GM19238 (cell line): ENCODE measurements at regions not wholly inside any gene's neighbourhood (a gene's known extent, or its start where the extent isn't known, plus 50 kb on each side); places are given as distances from the start of the nearest gene placed in this dataset.
"Not testable (repeated sequence)": the region's sequence is repeated elsewhere in the genome, so short reads cannot be mapped to it uniquely, and the experiment has no call there.

Source experiments
- DNase-seq: peaks from one replicate; pipeline ENCODE4 v3.0.0; 2011; ENCODE audit warnings: low spot score; ENCODE audit not compliant: insufficient read length

DNA sequence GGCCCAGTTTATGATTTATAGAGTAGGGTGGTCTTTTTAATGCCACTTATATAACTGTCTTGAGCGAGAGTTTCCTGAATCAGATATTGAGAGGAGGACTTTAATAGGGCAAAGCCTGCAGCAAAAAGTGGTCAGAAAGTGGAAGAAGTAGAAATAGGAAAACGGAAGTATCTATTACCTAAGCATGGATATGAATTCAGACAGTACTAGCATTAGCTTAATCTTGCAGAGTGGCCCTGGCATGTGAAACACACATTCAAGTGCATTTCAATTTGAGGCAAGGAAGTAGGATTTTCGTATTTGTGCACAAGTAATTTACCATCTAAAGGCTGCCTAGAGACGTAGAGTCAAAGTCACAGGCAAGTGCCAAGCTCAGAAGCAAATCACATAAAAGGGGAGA lies 622.3 kb downstream of the DIPK2A start:
- DNase-seq: no peak

DNA sequence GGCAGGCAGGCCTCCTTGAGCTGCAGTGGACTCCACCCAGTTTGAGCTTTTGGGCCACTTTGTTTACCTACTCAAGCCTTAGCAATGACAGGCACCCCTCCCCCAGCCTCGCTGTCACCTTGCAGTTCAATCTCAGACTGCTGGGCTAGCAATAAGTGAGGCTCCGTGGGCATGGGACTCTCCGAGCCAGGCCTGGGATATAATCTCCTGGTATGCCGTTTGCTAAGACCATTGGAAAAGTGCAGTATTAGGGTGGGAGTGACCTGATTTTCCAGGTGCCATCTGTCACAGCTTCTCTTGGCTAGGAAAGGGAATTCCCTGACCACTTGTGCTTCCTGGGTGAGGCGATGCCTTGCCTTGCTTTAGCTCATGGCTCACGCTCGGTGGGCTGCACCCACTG lies 648.6 kb downstream of the DIPK2A start:
- DNase-seq: not testable (repeated sequence)

DNA sequence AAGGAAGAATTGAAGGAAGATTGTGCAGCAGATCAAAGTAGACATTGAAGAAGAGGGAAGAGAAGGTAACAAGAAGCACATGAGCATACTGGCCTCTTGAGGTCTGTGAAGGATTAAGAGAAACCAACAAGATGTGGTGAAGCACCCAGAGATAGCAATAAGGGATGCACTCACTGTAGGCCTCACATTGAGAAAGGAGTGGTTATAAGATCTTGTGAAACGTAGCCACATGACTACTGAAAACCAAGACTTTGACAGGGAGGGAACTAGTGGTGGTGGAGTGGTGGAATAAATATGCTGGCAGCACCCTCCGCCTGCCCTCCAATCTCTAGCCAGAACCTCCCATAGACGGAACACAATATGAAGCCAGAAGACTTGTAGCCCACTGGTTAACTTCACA lies 651.2 kb downstream of the DIPK2A start:
- DNase-seq: no peak

DNA sequence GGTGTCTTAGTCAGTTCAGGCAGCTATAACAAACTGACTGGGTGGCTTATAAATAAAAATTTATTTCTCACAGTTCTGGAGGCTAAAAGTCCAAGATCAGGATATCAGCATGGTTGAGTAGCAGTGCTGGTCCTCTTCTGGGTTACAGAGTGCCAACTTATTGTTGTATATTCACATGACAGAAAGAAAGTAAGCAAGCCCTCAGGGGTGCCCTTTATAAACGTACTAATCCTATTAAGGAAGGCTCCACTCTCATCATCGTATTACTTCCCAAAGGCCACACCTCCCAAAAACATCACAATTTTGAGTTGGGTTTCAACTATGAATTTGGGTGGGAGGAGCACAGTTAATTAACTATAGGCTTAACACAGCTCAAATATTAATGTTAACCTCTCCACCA lies 653.0 kb downstream of the DIPK2A start:
- DNase-seq: no peak

DNA sequence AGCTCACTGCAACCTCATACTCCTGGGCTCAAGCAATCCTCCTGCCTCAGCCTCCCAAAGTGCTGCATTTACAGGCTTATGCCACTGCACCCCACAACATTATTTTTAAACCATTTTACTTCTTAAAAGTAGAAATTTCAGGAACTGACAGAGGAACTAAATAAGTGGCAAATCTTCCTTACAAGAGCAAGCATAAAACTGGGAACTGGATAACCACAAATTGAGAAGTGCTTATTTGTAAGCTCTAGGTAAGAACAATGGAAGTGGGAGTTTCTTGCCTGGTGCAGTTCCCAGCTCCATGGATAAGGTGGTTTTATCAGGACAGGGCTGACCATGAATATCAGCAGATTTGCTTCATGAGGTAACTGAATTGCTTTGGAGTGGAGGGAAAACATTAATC lies 655.2 kb downstream of the DIPK2A start:
- no peak for DNase-seq

DNA sequence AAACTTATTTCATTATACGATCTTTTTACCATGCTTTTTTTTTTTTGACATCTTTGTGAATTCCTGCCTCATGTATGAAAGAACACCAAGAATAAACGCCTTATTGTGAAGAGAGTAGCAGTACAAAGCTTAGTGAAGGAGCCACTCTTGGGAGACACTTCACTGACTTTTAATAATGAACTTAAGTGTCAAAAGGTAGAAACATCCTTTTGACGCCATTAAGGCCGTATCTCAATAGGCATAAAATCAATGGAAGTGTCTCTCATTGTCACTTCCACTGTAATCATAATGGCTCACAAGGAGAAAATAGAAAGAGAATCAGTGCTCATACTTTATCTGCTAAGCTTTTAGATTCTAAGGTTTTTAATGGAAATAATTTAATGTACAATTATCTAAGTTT lies 657.8 kb downstream of the DIPK2A start:
- no peak for DNase-seq

DNA sequence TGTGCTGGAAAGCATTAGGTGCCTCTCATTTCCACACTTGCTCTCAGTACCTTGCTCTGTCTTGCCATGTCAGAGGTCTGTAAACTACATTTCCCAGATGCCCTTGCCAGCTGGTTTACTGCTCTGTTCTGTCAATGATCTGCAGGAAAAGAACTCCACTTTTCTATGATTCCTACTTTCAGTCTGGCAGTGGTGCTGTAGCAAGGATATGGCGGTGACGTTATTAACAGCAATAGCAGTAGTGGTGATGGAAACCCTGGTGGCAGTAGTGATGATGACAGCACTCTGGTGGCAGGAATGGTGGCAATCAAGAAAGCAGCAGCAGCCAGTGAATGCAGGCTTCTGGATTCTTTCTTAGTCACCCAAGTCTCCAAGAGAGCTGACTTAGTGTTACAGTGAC lies 665.2 kb downstream of the DIPK2A start:
- DNase-seq: no peak

DNA sequence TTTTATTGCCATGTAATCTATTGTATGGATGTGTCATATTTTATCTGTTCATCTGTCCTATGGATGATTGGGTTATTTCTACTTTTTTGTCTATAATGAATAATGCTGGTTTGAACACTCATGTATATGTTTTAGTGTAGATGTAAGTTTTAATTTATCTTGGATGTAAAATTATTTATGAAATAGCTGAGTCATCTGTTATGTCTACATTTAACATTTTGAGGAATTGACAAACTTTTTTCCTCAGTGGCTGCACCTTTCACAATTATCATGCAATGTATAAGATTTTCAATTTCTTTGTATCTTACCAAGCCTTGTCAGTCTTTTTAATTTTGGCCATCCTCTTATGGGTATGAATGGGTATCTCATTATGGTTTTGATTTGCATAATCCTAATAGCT lies 666.4 kb downstream of the DIPK2A start:
- DNase-seq: no peak

DNA sequence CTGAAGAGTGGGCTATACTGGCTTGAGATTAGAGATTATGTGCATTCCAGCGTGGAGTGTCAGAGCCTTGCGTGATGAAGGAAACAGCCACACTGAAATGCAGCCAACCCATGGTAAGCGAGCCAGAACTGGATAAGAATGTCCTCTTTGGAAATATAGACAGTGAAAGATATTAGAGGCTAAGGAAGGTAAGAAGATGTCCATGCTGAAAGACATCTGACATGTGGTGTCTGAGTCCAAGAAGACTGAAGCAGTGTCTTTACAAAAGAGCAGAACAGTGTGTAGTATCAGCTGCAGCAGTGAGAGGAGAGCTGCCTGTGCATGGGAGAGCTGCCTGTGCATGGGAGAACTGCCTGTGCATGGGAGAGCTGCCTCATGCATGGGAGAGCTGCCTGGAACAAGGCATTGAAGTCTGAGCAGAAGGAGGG lies 672.2 kb downstream of the DIPK2A start:
- no peak for DNase-seq

DNA sequence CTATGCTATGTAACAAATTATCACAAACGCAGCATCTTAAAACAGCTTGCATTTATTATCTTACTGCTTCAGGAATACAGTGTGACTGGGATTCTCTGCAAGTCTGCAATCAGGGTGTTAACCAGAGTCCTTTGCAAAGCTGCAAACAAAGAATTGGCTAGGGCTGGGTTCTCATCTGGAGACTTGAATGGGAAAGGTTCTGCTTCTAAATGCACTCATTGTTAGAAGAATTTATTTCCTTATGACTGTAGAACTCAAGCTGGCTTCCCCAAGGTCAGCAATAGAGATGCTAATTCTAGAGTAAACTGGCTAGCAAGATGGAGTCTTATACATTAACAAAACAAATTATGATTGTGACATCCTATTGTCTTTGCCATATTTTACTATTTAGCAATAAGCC lies 673.7 kb downstream of the DIPK2A start:
- DNase-seq: no peak

DNA sequence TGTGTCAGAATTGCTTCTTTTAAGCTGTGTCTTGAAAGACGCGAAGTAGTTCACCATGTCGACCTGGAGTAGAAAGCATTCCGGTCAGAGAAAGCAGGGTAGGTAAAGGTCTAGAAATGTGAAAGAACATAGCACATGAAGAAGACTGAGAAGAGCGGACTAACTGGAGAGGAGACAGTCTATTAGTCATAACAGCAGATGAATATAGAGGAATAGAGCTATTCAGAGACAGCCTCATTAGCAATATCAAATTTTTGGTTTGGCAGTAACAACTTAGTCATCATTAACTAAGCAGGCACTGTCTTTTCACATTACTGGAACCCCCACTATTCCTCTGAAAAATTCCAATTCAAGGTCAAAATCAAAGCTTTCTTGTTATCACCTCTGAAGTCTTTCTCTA lies 678.8 kb downstream of the DIPK2A start:
- DNase-seq: no peak

DNA sequence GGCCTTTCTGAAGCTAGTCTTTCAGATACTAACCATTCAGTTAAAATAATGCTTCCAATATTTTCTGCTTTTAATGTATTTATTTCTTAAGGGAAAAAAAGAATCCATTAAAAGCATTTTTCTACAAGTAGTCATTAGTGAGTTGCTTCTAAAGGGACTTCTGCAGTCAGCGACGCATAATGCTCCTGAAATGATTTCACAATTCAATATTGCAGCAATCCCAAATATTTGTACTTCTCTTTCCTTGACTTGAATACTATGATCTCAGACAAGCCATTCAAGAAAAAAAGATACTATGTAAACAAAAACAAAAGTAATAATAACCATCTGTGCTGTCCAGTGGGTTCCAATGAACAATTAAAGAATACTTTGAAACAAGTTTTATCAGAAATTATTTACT lies 681.0 kb downstream of the DIPK2A start:
- DNase-seq: no peak

DNA sequence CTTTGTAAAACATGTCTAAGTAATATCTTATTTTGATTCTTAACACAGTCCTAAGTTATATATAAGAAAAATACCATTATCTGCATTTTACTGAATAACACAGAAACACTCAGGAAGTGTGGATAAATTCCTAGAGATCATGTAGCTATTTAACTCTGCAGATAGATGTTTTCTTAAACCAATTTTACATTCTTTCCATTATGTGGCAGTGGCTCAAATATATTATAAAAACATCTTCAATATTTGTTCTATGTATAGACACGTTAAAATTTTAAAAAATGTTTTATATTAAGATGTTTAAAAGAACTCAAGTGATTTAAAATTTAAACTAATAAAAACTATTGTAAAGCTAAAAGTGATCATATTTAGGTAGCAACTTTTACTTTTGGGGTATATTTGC lies 683.8 kb downstream of the DIPK2A start:
- no peak for DNase-seq

DNA sequence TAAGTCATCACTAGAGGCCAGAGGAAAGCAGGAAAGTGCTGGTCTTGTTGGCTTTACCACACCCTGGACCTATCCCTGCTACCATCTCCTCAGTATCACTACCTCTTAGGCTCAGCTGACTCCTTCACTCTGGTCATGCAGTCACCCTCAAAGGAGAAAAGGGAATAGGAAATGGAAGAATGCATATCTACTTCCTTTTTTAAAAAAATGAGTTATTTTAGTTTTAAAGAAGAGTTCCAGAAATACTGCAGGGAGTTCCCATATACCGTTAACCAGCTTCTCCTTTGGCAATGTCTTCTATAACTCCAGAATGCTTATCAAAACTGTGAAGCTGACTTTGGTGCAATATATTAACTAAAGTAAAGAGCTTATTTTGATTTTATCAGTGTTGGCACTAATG lies 688.6 kb downstream of the DIPK2A start:
- no peak for DNase-seq

DNA sequence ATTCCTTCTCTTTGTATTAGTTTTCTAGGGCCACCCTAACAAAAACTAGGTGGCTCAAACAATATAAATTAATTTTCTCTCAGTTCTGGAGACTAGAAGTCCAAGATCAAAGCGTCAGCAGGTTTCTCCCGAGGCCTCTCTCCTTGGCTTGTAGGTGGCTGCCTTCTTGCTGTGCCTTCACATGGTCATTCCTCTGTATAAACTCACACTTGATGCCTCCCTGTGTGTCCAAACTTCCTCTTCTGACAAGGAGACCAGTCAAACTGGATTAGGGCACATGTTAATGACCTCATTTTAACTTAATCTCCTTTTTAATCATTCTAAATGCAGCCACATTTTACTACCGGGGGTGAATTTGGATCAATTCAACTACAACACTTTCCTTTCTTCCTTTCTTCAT lies 691.1 kb downstream of the DIPK2A start:
- DNase-seq: no peak

DNA sequence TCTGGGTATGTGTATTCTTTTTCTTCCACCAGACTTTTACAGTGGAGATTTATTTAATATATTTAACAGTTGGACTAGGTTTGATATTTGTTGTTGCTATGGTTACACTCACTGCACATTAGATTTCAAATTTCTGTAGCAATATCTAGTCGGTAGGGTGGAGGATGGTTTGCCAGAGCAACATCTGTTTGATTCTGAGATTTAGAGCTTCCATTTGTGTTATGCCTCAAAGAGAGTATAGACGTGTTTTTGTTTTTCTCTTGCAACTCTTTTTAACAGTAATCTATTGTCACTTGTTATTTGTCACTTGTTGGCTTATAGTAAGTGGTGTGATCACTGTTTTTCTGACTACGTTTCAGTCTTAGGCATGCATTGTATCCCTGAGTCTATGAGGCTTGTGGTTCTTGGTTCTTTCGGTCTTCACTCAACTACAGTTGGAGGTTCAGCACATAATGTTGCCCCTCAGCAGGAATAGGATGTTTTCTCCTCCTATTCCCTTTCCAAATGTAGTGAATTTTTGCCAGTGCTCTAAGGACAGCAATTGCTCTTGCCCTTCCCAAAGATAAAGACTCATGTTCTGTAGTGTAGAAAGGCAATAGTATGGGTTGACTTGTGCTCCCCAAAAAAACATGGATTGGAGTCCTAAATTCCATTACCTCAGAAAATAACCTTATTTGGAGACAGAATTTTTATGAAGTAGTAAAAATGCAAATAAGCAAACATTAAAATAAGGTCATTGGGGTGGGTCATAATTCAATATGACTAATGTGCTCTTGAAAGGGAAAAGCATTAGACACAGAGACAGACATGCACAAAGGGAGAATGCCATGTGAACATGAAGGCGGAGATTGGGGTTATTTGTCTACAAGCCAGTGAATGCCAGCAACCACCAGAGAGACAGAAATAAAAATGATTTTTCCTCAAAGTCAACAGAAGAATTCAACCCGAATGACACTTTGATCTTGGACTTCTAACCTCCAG lies 692.1 kb downstream of the DIPK2A start:
- DNase-seq: no peak

DNA sequence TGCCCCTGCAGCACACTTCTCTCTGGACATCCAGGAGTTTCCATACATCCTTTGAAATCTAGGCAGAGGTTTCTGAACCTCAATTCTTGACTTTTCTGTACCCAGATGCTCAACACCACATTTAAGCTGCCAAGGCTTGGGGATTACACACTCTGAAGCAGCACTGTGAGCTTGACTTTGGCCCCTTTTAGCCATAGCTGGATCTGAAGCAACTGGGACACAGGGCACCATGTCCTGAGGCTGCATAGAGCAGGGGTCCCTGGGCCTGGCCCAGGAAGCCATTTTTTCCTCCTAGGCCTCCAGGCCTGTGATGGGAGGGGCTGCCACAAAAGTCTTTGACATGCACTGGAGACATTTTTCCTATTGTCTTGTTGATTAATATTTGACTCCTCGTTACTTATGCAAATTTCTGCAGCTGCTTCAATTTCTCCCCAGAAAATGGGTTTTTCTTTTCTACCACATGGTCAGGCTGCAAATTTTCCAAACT lies 694.0 kb downstream of the DIPK2A start:
- DNase-seq: no peak

DNA sequence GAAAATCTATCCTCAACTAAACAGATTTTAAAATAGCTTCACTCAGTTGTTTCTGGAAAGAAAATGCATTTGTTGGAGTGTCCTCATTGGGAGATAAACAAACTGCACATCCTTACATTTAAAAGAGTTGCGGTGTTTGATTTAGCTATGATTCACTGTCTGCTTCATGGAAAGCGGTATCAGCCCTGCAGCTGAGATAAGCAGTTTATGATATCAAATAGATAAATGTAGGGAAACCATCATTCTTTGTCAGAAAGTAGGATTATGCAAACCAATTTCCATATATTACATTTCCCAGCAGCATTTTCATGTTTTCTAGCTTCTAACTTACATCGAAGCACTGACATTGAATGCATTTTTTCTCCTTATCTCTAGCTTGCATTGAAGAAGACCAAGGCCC lies 698.9 kb downstream of the DIPK2A start:
- DNase-seq: no peak

DNA sequence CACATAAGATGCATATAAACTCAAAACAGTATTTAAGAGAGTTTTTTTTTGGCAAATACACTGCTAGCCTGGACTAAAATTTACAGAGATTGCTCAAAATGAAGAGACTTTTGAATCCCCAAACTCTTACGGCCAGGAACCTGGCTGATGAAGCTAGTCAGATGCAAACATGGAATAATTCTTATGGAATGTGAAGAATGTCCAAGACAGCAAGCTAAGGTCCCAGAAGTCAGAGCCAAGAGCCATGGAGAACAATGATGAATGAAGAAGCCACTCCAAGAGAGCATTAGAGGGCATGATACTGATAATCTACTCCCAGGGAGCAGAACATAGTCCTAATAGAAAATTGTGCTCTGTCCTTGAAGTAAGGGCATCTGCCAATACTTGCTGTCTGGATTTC lies 705.5 kb downstream of the DIPK2A start:
- no peak for DNase-seq

DNA sequence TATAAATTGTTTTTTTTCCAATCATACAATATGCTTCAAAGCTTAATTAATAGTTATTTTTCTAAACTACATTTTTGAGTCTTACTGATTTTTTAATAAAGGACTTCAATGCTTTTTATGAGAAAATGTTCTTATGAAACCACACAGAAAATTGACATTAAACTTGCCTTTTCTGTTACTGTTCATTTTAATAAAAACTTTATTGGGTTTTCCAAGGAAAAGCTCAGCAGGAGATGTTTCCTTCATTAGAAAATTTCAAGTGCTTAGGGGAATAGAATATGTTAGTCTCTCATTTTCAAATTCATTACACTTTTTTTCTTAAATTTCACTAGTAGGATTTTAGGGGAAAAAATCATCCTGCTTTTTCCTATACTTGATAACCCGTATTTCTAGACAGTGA lies 711.4 kb downstream of the DIPK2A start:
- no peak for DNase-seq

DNA sequence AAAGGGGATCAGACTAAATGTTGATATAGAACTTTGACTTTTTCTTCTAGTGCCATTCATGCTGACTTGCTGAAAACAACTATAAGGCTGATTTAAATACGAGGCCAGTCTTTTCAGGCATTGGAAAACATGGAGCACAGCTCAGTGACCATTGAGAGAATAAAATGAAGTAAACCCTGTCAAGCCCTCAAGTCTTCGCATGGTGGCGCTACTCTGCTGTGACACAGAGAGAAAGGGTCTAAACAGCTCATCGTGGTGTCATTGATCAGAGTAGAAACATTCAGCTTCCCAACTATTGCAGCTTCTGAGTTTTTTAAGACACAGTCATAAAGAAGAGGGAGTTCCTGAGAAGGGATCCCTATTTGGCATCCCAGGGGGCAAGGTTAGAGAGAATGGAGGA lies 716.2 kb downstream of the DIPK2A start:
- DNase-seq: no peak

DNA sequence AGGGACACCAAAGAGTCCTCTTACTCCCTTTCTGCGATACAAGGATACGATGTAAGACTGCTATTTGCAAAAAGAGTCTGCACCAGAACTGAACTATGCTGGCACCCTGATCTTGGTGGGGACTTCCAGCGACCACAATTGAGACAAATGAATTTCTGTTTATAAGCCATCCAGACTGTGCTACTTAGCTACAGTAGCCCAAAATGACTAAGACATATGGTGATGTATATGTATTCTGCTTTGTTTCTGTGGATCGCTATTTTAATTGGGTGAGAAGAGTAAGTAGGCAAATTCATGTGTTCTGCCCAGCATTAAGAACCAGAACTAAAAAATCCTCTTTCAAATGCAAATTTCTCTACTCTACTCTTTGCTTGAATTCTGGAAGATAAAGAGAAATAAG lies 720.9 kb downstream of the DIPK2A start:
- no peak for DNase-seq

DNA sequence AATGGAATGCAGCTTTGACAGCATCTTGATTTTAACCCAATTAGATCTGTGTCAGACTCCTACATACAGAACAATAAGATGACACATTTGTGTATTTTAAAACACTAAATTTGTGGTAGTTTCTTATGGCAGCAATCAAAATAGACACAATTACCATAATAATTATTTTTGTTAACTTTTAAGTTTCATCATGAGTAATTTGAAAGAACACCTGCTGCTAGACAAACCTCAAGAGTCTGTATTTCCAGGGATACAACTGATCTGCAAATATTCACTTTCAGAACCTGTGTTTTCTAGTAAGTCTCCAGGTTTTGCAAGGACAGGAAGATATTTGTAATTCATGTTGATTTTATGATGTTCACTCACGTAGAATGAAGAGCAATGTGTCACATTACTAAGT lies 736.8 kb downstream of the DIPK2A start:
- no peak for DNase-seq
